Erythroblast (primary cell): ENCODE measurements at regions not wholly inside any gene's neighbourhood (a gene's known extent, or its start where the extent isn't known, plus 50 kb on each side); places are given as distances from the start of the nearest gene placed in this dataset.
"Not testable (repeated sequence)": the region's sequence is repeated elsewhere in the genome, so short reads cannot be mapped to it uniquely, and the experiment has no call there.

ENCODE experiments used
- GATA1 ChIP-seq: IDR thresholded peaks from 2 replicates; pipeline ENCODE4 v1.6.1; 2011; ENCODE audit warnings: low read depth, mild to moderate bottlenecking, control low read depth, low read length, moderate library complexity
- POLR2A ChIP-seq: IDR thresholded peaks from 2 replicates; pipeline ENCODE4 v1.6.1; 2011; ENCODE audit warnings: mild to moderate bottlenecking, low read length

GRCh38 chr6:94873819-94874218 is 703.5 kb upstream of the MANEA start:
- TF ChIP-seq POLR2A, GATA1: not testable (repeated sequence)
